ENCODE measurements at regions not wholly inside any gene's neighbourhood (a gene's known extent, or its start where the extent isn't known, plus 50 kb on each side); places are given as distances from the start of the nearest gene placed in this dataset.

DNA sequence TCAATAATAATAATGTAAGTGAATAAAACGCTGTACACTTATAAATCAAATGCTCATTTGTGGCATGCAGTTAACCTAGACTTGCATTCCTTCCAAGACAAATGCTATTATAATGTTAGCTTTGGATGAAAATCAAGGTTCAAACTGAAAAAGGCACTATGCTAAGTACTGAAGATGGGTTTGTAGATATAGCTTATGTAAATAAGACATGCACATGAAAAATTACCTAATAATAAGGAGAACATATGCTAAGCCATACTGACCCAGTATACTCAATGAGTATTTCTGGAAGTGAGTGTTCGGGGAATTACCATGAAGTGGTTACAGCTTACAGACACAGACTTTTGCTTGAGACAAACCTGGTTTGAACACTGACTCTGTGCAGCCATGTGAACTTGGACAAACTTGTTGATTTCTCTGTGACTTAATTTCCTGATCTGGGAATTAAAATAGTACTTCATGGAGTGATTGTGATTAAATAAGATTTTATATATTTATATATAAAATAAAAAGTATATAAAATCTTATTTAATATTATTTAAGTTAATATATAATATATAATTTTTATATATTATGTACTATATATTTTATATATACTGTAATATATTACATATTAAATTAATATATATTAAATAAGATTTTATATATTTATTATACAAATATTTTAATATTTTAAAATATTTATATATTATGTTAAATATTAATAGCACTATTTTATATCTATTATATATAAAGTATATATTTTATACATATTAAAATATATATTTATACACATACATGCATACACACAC lies 159.2 kb downstream of the ZPLD1 start:
- in situ Hi-C loops (cut with HindIII; ENCODE audit: low pct_unique_long_range_greater_than_20kb, low sequenced_read_pairs): no loop called here
- CTCF ChIA-PET: no interaction called here

DNA sequence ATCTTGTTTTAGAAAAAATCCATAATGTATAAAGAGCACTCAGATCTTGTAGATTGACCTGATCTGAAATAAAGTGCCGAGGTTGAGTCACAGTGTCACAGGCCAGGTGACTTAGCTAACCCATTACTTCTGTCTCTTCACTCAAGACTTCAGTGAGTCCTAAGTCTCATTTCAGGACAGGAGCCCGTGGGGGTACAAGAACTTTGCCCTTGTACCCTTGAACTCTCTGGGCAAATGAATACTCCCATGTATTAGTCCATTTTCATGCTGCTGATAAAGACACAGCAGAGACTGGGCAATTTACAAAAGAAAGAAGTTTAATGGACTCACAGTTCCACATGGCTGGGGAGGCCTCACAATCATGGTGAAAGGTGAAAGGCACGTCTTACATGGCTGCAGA lies 160.2 kb downstream of the ZPLD1 start:
- H3K36me3 ChIP-seq (ENCODE audit: control insufficient read depth, insufficient read depth, low read length): no peaks in the 10 kb centered on the region
- POLR2A ChIA-PET: no interaction called here
- intact Hi-C loops (cut with micrococcal nuclease; ENCODE audit: unreplicated experiment) (no loop called here), in situ Hi-C loops (cut with HindIII; ENCODE audit: low pct_unique_long_range_greater_than_20kb, low sequenced_read_pairs) (no loop called here)
- no TSS peak for BruUV-seq (replicated peaks)
- no peak for TF ChIP-seq SIN3A (IDR thresholded peaks at IDR 0.05; ENCODE audit: borderline replicate concordance, insufficient read depth, low read depth, low read length)
- TF ChIP-seq, protein P1, sequence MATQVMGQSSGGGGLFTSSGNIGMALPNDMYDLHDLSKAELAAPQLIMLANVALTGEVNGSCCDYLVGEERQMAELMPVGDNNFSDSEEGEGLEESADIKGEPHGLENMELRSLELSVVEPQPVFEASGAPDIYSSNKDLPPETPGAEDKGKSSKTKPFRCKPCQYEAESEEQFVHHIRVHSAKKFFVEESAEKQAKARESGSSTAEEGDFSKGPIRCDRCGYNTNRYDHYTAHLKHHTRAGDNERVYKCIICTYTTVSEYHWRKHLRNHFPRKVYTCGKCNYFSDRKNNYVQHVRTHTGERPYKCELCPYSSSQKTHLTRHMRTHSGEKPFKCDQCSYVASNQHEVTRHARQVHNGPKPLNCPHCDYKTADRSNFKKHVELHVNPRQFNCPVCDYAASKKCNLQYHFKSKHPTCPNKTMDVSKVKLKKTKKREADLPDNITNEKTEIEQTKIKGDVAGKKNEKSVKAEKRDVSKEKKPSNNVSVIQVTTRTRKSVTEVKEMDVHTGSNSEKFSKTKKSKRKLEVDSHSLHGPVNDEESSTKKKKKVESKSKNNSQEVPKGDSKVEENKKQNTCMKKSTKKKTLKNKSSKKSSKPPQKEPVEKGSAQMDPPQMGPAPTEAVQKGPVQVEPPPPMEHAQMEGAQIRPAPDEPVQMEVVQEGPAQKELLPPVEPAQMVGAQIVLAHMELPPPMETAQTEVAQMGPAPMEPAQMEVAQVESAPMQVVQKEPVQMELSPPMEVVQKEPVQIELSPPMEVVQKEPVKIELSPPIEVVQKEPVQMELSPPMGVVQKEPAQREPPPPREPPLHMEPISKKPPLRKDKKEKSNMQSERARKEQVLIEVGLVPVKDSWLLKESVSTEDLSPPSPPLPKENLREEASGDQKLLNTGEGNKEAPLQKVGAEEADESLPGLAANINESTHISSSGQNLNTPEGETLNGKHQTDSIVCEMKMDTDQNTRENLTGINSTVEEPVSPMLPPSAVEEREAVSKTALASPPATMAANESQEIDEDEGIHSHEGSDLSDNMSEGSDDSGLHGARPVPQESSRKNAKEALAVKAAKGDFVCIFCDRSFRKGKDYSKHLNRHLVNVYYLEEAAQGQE (IDR thresholded peaks at IDR 0.05; ENCODE audit: insufficient read depth in 1 of 2, low read depth in 2 of 2, low read length in 1 of 2): no peak
- TF ChIP-seq POLR2AphosphoS5 (IDR thresholded peaks at IDR 0.05; ENCODE audit: low read depth, low read length): no peak
- TF ChIP-seq, protein P2, sequence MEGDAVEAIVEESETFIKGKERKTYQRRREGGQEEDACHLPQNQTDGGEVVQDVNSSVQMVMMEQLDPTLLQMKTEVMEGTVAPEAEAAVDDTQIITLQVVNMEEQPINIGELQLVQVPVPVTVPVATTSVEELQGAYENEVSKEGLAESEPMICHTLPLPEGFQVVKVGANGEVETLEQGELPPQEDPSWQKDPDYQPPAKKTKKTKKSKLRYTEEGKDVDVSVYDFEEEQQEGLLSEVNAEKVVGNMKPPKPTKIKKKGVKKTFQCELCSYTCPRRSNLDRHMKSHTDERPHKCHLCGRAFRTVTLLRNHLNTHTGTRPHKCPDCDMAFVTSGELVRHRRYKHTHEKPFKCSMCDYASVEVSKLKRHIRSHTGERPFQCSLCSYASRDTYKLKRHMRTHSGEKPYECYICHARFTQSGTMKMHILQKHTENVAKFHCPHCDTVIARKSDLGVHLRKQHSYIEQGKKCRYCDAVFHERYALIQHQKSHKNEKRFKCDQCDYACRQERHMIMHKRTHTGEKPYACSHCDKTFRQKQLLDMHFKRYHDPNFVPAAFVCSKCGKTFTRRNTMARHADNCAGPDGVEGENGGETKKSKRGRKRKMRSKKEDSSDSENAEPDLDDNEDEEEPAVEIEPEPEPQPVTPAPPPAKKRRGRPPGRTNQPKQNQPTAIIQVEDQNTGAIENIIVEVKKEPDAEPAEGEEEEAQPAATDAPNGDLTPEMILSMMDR (IDR thresholded peaks at IDR 0.05): no peak
- TF ChIP-seq TCF7L2 (IDR thresholded peaks at IDR 0.05; ENCODE audit: low read depth, low read length): no peak
- no peaks in the 10 kb centered on the region for H3K27me3 ChIP-seq (ENCODE audit: control insufficient read depth, insufficient read depth, low read length)
- no peak overlapping the region for H3K27ac ChIP-seq (ENCODE audit: low read length)
- CTCF ChIA-PET: no interaction called here
- ATAC-seq (no peak), DNase-seq (ENCODE audit: low read depth, low spot score) (no peak)
- no peak overlapping the region for H3K4me3 ChIP-seq (ENCODE audit: low read depth in 2 of 2, low read length in 2 of 2)
- H3K4me1 ChIP-seq (ENCODE audit: control insufficient read depth, insufficient read depth, low read length): no peaks in the 10 kb centered on the region
- 0 out of 2 replicates have a peak, but pooled peaks cover 3% of the 10 kb centered on the region for H3K9me3 ChIP-seq (ENCODE audit: control insufficient read depth, insufficient read depth, low read depth, low read length)

More for the DNA sequence above, 159.2 kb downstream of the ZPLD1 start:
- no peaks in the 10 kb centered on the region for H3K4me1 ChIP-seq (ENCODE audit: control insufficient read depth, insufficient read depth, low read length)
- H3K27ac ChIP-seq (ENCODE audit: low read length): no peak overlapping the region
- POLR2A ChIA-PET: no interaction called here
- no peak for ATAC-seq
- intact Hi-C loops (cut with micrococcal nuclease; ENCODE audit: unreplicated experiment): no loop called here
- no peaks in the 10 kb centered on the region for H3K27me3 ChIP-seq (ENCODE audit: control insufficient read depth, insufficient read depth, low read length)
- no peak for DNase-seq (ENCODE audit: low read depth, low spot score)
- TF ChIP-seq, protein P2 (IDR thresholded peaks at IDR 0.05): no peak
- TF ChIP-seq SIN3A (IDR thresholded peaks at IDR 0.05; ENCODE audit: borderline replicate concordance, insufficient read depth, low read depth, low read length): no peak
- no peak for TF ChIP-seq POLR2AphosphoS5 (IDR thresholded peaks at IDR 0.05; ENCODE audit: low read depth, low read length)
- TF ChIP-seq, protein P1 (IDR thresholded peaks at IDR 0.05; ENCODE audit: insufficient read depth in 1 of 2, low read depth in 2 of 2, low read length in 1 of 2): no peak
- TF ChIP-seq TCF7L2 (IDR thresholded peaks at IDR 0.05; ENCODE audit: low read depth, low read length): no peak
- H3K9me3 ChIP-seq (ENCODE audit: control insufficient read depth, insufficient read depth, low read depth, low read length): 0 out of 2 replicates have a peak, but pooled peaks cover 3% of the 10 kb centered on the region
- BruUV-seq (replicated peaks): no TSS peak
- H3K36me3 ChIP-seq (ENCODE audit: control insufficient read depth, insufficient read depth, low read length): no peaks in the 10 kb centered on the region
- H3K4me3 ChIP-seq (ENCODE audit: low read depth in 2 of 2, low read length in 2 of 2): no peak overlapping the region
